ENCODE measurements at regions not wholly inside any gene's neighbourhood (a gene's known extent, or its start where the extent isn't known, plus 50 kb on each side); places are given as distances from the start of the nearest gene placed in this dataset.

DNA sequence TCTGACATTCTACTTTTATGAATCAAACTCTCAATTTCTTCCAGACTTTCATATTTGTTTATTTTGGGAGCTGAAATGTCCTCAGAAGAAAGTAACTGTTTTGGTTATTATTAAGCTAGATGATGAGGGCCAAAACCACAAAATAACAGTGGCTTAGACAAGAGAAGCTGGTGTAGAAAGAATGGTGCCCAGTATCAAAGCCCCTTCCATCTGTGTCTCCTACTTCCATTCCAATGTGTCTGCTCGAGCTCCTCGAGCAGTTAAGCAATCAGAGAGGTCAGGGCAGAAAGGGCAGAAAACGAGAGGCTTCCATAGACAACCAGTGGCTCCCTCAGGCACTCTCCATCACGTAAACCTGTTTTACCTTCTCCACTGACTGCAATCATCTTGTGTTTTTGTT is 59.7 kb upstream of the MAGI1 start:
- Histone ChIP-seq H3K9ac (ENCODE audit: low read length) (no peak overlapping the region), H3K4me2 (ENCODE audit: low read depth, low read length, poor library complexity, severe bottlenecking) (no peak overlapping the region), H3K4me3 (ENCODE audit: insufficient read depth, low read length, poor library complexity, severe bottlenecking) (no peak overlapping the region), H4K20me1 (ENCODE audit: low read depth, low read length) (no peaks in the 10 kb centered on the region), H2AFZ (ENCODE audit: low read depth, low read length, severe bottlenecking) (no peak overlapping the region), H3K9me3 (ENCODE audit: insufficient read depth, low read length) (no peaks in the 10 kb centered on the region), H3K9me2 (replicated peaks; ENCODE audit: insufficient read depth, low read length) (no peaks in the 10 kb centered on the region), H3K79me2 (ENCODE audit: insufficient read depth, low read length) (no peaks in the 10 kb centered on the region), H3F3A (ENCODE audit: insufficient read depth) (no peaks in the 10 kb centered on the region), H3K27ac (ENCODE audit: low read depth, low read length) (no peak overlapping the region), H3K27me3 (ENCODE audit: low read length) (no peaks in the 10 kb centered on the region), H3K36me3 (ENCODE audit: low read length) (no peaks in the 10 kb centered on the region)
- TF ChIP-seq, protein P1, sequence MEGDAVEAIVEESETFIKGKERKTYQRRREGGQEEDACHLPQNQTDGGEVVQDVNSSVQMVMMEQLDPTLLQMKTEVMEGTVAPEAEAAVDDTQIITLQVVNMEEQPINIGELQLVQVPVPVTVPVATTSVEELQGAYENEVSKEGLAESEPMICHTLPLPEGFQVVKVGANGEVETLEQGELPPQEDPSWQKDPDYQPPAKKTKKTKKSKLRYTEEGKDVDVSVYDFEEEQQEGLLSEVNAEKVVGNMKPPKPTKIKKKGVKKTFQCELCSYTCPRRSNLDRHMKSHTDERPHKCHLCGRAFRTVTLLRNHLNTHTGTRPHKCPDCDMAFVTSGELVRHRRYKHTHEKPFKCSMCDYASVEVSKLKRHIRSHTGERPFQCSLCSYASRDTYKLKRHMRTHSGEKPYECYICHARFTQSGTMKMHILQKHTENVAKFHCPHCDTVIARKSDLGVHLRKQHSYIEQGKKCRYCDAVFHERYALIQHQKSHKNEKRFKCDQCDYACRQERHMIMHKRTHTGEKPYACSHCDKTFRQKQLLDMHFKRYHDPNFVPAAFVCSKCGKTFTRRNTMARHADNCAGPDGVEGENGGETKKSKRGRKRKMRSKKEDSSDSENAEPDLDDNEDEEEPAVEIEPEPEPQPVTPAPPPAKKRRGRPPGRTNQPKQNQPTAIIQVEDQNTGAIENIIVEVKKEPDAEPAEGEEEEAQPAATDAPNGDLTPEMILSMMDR (IDR thresholded peaks at IDR 0.05; ENCODE audit: insufficient read depth, low read length, poor library complexity, severe bottlenecking): no peak
- no peak for TF ChIP-seq EZH2phosphoT487 (conservative IDR thresholded peaks at IDR 0.05; ENCODE audit: low read length)

DNA sequence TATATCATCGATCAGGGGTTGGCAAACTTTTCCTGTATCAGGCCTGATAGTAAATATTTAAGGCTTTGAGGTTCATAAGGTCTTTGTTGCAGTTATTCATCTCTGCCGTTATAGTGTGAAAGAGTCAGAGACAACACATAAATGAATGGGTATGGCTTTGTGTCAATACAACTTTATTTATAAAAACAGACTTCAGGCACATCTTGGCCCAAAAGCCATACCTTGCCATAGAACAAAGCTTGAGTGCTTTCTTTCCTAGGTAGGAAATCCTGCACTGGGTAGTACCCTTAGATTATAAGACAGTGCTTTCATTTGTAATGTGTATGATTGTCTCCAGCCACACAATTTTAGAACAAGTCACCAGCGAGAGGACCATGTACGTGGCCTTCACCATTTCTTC is 58.9 kb upstream of the MAGI1 start:
- Histone ChIP-seq H3K9me2 (replicated peaks; ENCODE audit: insufficient read depth, low read length) (no peaks in the 10 kb centered on the region), H3K4me3 (ENCODE audit: insufficient read depth, low read length, poor library complexity, severe bottlenecking) (no peak overlapping the region), H3K27me3 (ENCODE audit: low read length) (no peaks in the 10 kb centered on the region), H2AFZ (ENCODE audit: low read depth, low read length, severe bottlenecking) (no peak overlapping the region), H3K4me2 (ENCODE audit: low read depth, low read length, poor library complexity, severe bottlenecking) (no peak overlapping the region), H3K27ac (ENCODE audit: low read depth, low read length) (no peak overlapping the region), H3K9me3 (ENCODE audit: insufficient read depth, low read length) (no peaks in the 10 kb centered on the region), H3K79me2 (ENCODE audit: insufficient read depth, low read length) (no peaks in the 10 kb centered on the region), H3K9ac (ENCODE audit: low read length) (no peak overlapping the region), H3F3A (ENCODE audit: insufficient read depth) (no peaks in the 10 kb centered on the region), H4K20me1 (ENCODE audit: low read depth, low read length) (no peaks in the 10 kb centered on the region), H3K36me3 (ENCODE audit: low read length) (no peaks in the 10 kb centered on the region)
- TF ChIP-seq, protein P1 (IDR thresholded peaks at IDR 0.05; ENCODE audit: insufficient read depth, low read length, poor library complexity, severe bottlenecking): no peak
- no peak for TF ChIP-seq EZH2phosphoT487 (conservative IDR thresholded peaks at IDR 0.05; ENCODE audit: low read length)

DNA sequence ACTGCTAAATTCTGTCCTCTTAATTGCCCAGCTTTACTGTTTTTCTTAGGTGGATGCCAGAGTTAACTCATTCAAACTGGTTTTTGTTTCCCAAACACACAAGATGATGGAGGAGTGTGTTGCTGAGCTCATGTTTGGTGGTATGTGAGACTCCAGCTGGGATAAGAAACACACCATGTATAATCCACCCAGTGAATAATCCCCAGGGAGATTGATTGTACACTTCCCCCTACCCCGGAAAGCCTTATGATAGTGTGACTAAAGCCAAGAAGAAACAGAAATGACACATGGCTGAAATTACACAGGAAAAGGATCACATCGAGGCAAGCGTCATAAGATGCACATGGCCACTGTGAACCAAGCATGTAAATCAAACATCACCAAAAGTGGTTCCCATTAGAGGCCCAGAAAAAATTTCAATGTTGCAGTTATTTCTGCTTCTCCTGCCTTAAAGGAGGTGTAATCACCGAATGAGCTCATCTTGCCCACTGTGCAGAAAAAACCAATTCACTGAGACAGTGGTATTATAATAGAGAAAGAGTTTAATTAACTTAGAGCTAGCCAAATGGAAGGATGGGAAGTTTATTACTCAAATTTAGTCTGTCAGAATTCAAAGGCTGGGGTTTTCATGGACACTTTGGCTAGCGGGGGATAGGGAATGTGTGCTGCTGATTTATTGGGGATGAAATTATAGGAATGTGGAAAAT is 56.7 kb upstream of the MAGI1 start:
- Histone ChIP-seq H3K9me2 (replicated peaks; ENCODE audit: insufficient read depth, low read length) (no peaks in the 10 kb centered on the region), H3K79me2 (ENCODE audit: insufficient read depth, low read length) (no peaks in the 10 kb centered on the region), H3K9me3 (ENCODE audit: insufficient read depth, low read length) (no peaks in the 10 kb centered on the region), H3K36me3 (ENCODE audit: low read length) (no peaks in the 10 kb centered on the region), H2AFZ (ENCODE audit: low read depth, low read length, severe bottlenecking) (no peak overlapping the region), H3K9ac (ENCODE audit: low read length) (no peak overlapping the region), H4K20me1 (ENCODE audit: low read depth, low read length) (no peaks in the 10 kb centered on the region), H3K4me2 (ENCODE audit: low read depth, low read length, poor library complexity, severe bottlenecking) (no peak overlapping the region), H3K4me3 (ENCODE audit: insufficient read depth, low read length, poor library complexity, severe bottlenecking) (no peak overlapping the region), H3K27me3 (ENCODE audit: low read length) (no peaks in the 10 kb centered on the region), H3F3A (ENCODE audit: insufficient read depth) (no peaks in the 10 kb centered on the region), H3K27ac (ENCODE audit: low read depth, low read length) (no peak overlapping the region)
- TF ChIP-seq, protein P1 (IDR thresholded peaks at IDR 0.05; ENCODE audit: insufficient read depth, low read length, poor library complexity, severe bottlenecking): no peak
- no peak for TF ChIP-seq EZH2phosphoT487 (conservative IDR thresholded peaks at IDR 0.05; ENCODE audit: low read length)

All from SU-DHL-6 (cell line).